GM18519 (cell line): ENCODE measurements at regions not wholly inside any gene's neighbourhood (a gene's known extent, or its start where the extent isn't known, plus 50 kb on each side); places are given as distances from the start of the nearest gene placed in this dataset.

Experiments used
- ATAC-seq: cut with Tn5 transposase; IDR thresholded peaks from one replicate; pipeline ENCODE4 v1.9.1; 2021; ENCODE audit warnings: mild to moderate bottlenecking, moderate library complexity; ENCODE audit not compliant: unreplicated experiment, low FRiP score

- no peak for ATAC-seq
Measured at GRCh38 chr11:30153008-30153407, 77.8 kb upstream of the FSHB start.

GRCh38 chr11:30155428-30155827 lies 75.4 kb upstream of the FSHB start:
- no peak for ATAC-seq

GRCh38 chr11:30159546-30159945 lies 71.3 kb upstream of the FSHB start:
- no peak for ATAC-seq

GRCh38 chr11:30165652-30166051 lies 65.2 kb upstream of the FSHB start:
- no peak for ATAC-seq

- no peak for ATAC-seq
Measured at GRCh38 chr11:30171661-30172060, 59.2 kb upstream of the FSHB start.

GRCh38 chr11:30172158-30172557 lies 58.7 kb upstream of the FSHB start:
- no peak for ATAC-seq

GRCh38 chr11:30172883-30173311 lies 57.9 kb upstream of the FSHB start:
- no peak for ATAC-seq

- ATAC-seq = no peak
Measured at GRCh38 chr11:30174265-30175020, 56.4 kb upstream of the FSHB start.
